T-helper 1 cell treated with Interleukin-12 subunit alpha and Interleukin-12 subunit beta and Interleukin-4 antibody, amounts not matched to agents 30 ng/mL and 1 ng/mL, for 36 hours (primary cell): ENCODE measurements at regions not wholly inside any gene's neighbourhood (a gene's known extent, or its start where the extent isn't known, plus 50 kb on each side); places are given as distances from the start of the nearest gene placed in this dataset.

Source experiments
- intact Hi-C: fragments of 100-400 bp; cut with micrococcal nuclease; formaldehyde crosslinking; loops from one replicate; pipeline ENCODE4 v1.15.1; 2024

GRCh38 chr7:22962775-22963350 lies 51.1 kb downstream of the HYCC1 start:
- intact Hi-C loops: no loop called here

- intact Hi-C loops: no loop called here
These were observed 55.2 kb downstream of the HYCC1 start for GRCh38 chr7:22958742-22959141.

- intact Hi-C loops: no loop called here
These were observed 59.7 kb downstream of the HYCC1 start for GRCh38 chr7:22954251-22954650.

- intact Hi-C loops: no loop called here
These were observed 61.5 kb downstream of the HYCC1 start for GRCh38 chr7:22952306-22953015.

GRCh38 chr7:22949944-22950343 lies 64.0 kb downstream of the HYCC1 start:
- intact Hi-C loops: no loop called here

- intact Hi-C loops: no loop called here
These were observed 64.7 kb downstream of the HYCC1 start for GRCh38 chr7:22949221-22949620.

DNA sequence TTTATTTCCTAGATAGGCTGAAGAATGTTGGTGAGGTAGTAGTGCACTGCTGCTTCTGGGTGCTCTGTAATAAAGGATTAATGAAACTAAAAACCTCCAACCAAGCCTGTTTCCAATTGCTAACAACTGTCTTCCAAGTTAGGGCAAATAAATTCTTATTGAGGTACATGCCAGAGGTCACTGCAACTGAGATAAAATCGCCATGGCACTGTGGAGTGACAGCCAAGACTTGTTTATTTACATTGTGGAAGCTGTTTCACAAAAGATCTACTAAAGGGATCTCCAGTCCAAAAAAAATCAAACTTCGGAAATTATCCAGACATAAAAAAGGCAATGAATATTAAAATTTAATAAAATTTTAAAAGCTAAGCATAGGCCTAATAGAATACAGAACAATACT lies 65.2 kb downstream of the HYCC1 start:
- intact Hi-C loops: no loop called here

DNA sequence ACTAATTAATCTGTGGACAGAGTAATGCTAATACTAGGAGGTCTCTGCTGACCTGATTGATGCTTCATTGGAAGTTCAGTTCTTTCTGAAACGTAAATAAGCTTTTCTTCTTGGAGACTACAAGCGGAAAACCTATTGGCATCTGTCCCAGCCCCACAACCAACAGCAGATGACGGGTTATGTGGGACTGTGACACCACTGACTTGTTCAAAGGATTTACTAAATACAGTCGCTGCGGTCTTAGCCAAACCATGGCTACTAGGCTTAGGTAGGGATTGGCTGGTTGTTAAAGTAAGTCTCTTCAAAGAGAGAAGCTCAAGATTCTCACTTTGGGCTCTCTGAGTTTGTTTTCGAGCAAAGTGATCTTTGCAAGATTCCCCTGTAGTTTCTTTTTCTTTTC lies 68.3 kb downstream of the HYCC1 start:
- intact Hi-C loops: no loop called here

DNA sequence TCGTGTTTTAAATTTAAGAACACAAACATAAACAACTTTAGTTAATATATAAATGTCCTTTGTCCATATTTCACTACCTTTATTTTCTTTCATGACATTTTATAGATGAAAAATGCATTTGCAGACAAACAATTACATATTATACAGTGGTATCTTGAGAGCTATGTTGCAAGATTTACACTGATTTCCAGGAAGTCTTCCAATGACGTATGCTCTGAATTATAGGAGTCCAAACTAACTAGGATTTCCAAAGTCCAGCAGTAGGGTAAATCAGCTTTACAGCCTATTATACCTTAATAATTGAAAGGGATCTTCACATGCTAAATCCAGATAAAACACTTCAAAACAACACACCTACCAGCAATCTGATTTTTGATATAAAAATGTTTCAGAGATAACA lies 69.4 kb downstream of the HYCC1 start:
- intact Hi-C loops: no loop called here

- intact Hi-C loops: no loop called here
These were observed 69.9 kb downstream of the HYCC1 start for GRCh38 chr7:22944022-22944421.

DNA sequence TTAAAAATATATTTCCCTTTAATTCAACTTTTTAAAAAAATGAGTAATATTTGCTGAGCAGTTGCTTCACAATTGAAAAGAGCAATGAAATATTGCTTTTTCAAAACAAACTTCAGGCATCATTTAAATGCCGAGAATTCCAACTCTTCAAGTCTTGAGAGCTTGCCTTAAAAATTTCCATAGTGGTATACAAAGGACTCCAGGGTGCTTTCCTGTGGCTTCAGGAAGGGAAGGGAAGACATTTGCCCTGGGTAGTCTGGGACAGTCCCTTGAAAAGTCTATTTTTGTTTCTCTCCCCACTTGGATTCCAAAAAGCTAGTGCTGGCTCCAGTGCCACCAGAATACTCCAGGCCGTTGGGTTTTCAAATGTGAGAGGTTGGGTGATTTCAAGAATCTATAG lies 71.7 kb downstream of the HYCC1 start:
- intact Hi-C loops: no loop called here

GRCh38 chr7:22939842-22940241 lies 74.1 kb downstream of the HYCC1 start:
- intact Hi-C loops: loop anchor here (5.0 kb wide), 1 partner anchor 88 kb away; no protein-coding TSS in a partner anchor

DNA sequence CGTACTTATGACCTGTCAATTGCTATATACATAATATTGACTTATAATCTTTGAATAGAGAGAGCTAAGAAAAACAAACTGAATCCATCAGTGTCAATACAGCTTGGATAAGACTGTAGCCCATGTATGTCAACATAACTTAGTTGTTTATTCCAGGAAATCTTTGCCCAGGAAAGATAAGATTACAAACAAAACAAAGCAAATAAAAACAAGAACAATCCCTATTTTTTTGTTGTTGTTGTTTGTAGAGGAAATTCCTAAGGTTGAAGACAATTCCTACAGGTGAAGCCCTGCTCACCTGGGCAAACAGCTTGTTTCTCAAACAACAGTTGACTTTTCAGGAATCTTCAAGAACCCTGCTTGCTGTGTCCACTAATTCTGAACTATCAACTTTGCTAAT lies 76.0 kb downstream of the HYCC1 start:
- intact Hi-C loops: loop anchor here (5.0 kb wide), 1 partner anchor 86 kb away; no protein-coding TSS in a partner anchor

- intact Hi-C loops: loop anchor here (5.0 kb wide), 1 partner anchor 84 kb away; no protein-coding TSS in a partner anchor
These were observed 77.7 kb downstream of the HYCC1 start for GRCh38 chr7:22936246-22936645.

DNA sequence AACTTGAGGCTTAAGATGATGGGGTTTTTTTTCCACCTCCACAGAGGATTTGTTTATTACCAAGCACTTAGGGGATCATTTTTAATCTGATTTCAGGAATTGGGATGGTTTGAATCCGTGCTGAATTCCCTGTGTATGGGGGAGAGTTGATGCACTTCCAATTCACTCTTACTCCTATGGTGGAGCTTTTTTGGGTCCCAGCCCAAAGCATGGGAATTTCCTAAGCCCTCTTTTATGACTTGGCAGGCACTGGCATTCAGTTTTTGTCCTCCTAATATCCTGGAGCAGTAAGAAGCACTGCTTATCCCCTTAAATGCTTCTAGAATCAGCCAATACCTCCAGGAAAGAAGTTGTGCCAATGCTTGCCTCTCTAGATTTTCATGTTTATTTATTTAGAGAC lies 78.7 kb downstream of the HYCC1 start:
- intact Hi-C loops: loop anchor here (5.0 kb wide), 1 partner anchor 83 kb away; no protein-coding TSS in a partner anchor

DNA sequence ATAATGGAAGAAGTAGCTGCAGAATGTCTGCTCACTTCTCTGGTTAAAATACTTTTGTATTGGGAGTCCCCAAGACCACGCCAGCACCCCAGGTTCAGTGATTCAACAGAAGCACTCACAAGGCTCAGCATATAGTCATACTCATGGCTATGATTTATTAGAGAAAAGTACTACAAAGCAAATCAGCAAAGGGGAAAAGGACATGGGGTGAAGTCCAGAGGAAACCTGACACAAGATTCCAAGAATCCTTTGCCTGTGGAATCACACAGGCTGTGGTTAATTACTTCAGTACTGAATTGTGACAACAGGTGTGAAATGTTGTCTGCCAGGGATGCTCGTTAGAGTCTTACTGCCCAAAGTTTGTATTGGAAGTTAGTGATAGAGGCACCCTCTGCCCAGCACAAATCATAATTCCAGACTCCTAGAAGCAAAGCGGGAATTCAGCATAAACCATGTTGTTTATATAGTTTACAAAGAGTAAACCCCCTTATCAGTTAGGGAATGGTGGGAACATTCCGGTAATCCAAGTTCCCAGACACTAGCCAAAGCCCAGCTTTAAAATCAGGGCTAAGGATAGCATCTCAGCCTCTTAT lies 79.4 kb downstream of the HYCC1 start:
- intact Hi-C loops: loop anchor here (5.0 kb wide), 2 partner anchors 82 to 123 kb away; no protein-coding TSS in a partner anchor

- intact Hi-C loops: loop anchor here (5.0 kb wide), 1 partner anchor 123 kb away; no protein-coding TSS in a partner anchor
These were observed 79.9 kb downstream of the HYCC1 start for GRCh38 chr7:22934023-22934422.

- intact Hi-C loops: loop anchor here (5.0 kb wide), 1 partner anchor 124 kb away; no protein-coding TSS in a partner anchor
These were observed 81.0 kb downstream of the HYCC1 start for GRCh38 chr7:22932896-22933295.

GRCh38 chr7:22931011-22931410 lies 82.9 kb downstream of the HYCC1 start:
- intact Hi-C loops: loop anchor here (5.0 kb wide), 1 partner anchor 126 kb away; no protein-coding TSS in a partner anchor

- intact Hi-C loops: no loop called here
These were observed 91.6 kb downstream of the HYCC1 start for GRCh38 chr7:22922307-22922706.

DNA sequence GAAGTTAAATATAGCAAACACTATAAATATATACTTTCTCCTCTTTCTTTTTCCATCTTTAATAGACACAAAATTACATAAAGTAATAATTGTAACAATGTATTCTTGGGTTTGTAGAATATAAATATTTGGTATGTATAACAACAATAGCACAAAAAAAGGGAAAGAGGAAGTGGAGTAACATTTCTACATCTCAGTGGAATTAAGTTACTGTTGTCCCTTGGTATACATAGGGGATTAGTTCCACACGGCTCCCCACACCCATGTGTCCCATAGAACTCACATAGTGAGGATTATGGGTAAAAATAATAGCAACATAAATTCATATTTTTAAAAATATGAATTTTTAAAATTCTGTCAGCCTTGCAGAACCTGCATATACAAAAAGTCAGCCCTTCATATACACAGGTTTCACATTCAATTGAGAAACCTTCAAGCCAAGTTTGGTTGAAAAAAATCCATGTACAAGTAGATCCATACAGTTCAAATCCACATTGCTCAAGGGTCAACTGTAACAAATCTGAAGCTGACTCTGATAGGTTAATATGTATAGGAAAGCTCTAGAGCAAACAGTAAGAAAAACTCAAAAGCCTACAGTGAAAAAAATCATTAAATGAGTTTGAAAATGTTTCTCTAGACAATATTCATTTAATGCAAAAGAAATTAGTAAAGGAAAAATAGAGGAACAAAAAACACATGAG lies 92.4 kb downstream of the HYCC1 start:
- intact Hi-C loops: no loop called here

GRCh38 chr7:22920672-22921071 lies 93.3 kb downstream of the HYCC1 start:
- intact Hi-C loops: no loop called here
